IMR-90 (cell line): ENCODE measurements at regions not wholly inside any gene's neighbourhood (a gene's known extent, or its start where the extent isn't known, plus 50 kb on each side); places are given as distances from the start of the nearest gene placed in this dataset.

Experiments used
- ATAC-seq: fragments of 200-7000 bp; cut with Tn5 transposase; 2 replicates; pipeline ENCODE4 v1.9.1; 2020; ENCODE audit warnings: low read depth, mild to moderate bottlenecking, moderate library complexity
- BruUV-seq: library from RNA; stranded (reverse); fragments of 400-500 nt; replicated peaks from 2 replicates; lab custom pipeline; 2021; lab: Mats Ljungman, UMichigan
- CTCF ChIA-PET: fragments of 300-600 bp; formaldehyde crosslinking; extraction: SDS; loops from one replicate; lab custom pipeline; 2021; ENCODE audit warnings: antibody characterized with exemption; lab: Yijun Ruan, JAX
- POLR2A ChIA-PET: fragments of 300-600 bp; sonication (Branson Sonifier 250); formaldehyde crosslinking; loops from one replicate; lab custom pipeline; 2022; ENCODE audit warnings: antibody characterized with exemption; ENCODE audit not compliant: unreplicated experiment; lab: Charles Lee
- DNase-seq: peaks from one replicate; pipeline ENCODE4 v3.0.0; 2013
- H2AFZ ChIP-seq: replicated peaks from 2 replicates; pipeline ENCODE3; 2013; ENCODE audit warnings: low read length, mild to moderate bottlenecking; ENCODE audit not compliant: poor library complexity
- H2AK5ac ChIP-seq: 2 replicates; pipeline ENCODE4 v1.6.1; 2013; ENCODE audit warnings: low read depth, low read length, inconsistent platforms
- H2AK9ac ChIP-seq: replicated peaks from 2 replicates; pipeline ENCODE3; 2013; ENCODE audit warnings: mild to moderate bottlenecking, low read depth, low read length, moderate library complexity; ENCODE audit not compliant: poor library complexity
- H2BK120ac ChIP-seq: 2 replicates; pipeline ENCODE4 v1.6.1; 2013; ENCODE audit warnings: low read depth, low read length, inconsistent platforms
- H2BK15ac ChIP-seq: 3 replicates; pipeline ENCODE4 v1.6.1; 2013; ENCODE audit warnings: low read depth, low read length, inconsistent platforms
- H2BK20ac ChIP-seq: 2 replicates; pipeline ENCODE4 v1.6.1; 2013; ENCODE audit warnings: low read depth, mild to moderate bottlenecking, inconsistent platforms, low read length, moderate library complexity
- H2BK5ac ChIP-seq: 2 replicates; pipeline ENCODE4 v1.6.1; 2013; ENCODE audit warnings: mild to moderate bottlenecking, low read depth, low read length, inconsistent platforms; ENCODE audit not compliant: poor library complexity, severe bottlenecking
- H3K14ac ChIP-seq: replicated peaks from 2 replicates; pipeline ENCODE4 v1.6.1; 2013; ENCODE audit warnings: low read depth, low read length, inconsistent platforms
- H3K18ac ChIP-seq: 2 replicates; pipeline ENCODE4 v1.6.1; 2013; ENCODE audit warnings: low read depth, low read length, control low read depth
- H3K23ac ChIP-seq: 2 replicates; pipeline ENCODE4 v1.6.1; 2013; ENCODE audit warnings: low read depth, low read length, inconsistent platforms
- H3K27ac ChIP-seq: 2 replicates; pipeline ENCODE4 v1.5.1; 2013; ENCODE audit warnings: mild to moderate bottlenecking, control low read depth, low read length; ENCODE audit not compliant: insufficient read depth
- H3K27me3 ChIP-seq: 2 replicates; pipeline ENCODE4 v1.6.1; 2013; ENCODE audit warnings: low read length; ENCODE audit not compliant: control insufficient read depth, insufficient read depth
- H3K36me3 ChIP-seq: 2 replicates; pipeline ENCODE4 v1.6.1; 2013; ENCODE audit warnings: low read length, mixed read lengths; ENCODE audit not compliant: control insufficient read depth, insufficient read depth
- H3K4ac ChIP-seq: 2 replicates; pipeline ENCODE4 v1.6.1; 2013; ENCODE audit warnings: low read depth, low read length, inconsistent platforms
- H3K4me1 ChIP-seq: 2 replicates; pipeline ENCODE4 v1.6.1; 2013; ENCODE audit warnings: low read length, mixed read lengths; ENCODE audit not compliant: control insufficient read depth, insufficient read depth
- H3K4me2 ChIP-seq: 2 replicates; pipeline ENCODE4 v1.6.1; 2013; ENCODE audit warnings: low read depth, mild to moderate bottlenecking, control low read depth, low read length, moderate library complexity
- H3K4me3 ChIP-seq: 2 replicates; pipeline ENCODE4 v1.5.1; 2013; ENCODE audit warnings: low read depth, mild to moderate bottlenecking, control low read depth, low read length, moderate library complexity; ENCODE audit not compliant: insufficient read depth
- H3K56ac ChIP-seq: 2 replicates; pipeline ENCODE4 v1.6.1; 2013; ENCODE audit warnings: low read length, inconsistent platforms; ENCODE audit not compliant: insufficient read depth; ENCODE audit errors: extremely low read depth
- H3K79me1 ChIP-seq, 2 experiments: 2 replicates each; pipeline ENCODE4 v1.6.1; 2013; ENCODE audit warnings: low read length in 2 of 2, inconsistent platforms in 1 of 2, low read depth in 1 of 2
- H3K9ac ChIP-seq: 2 replicates; pipeline ENCODE4 v1.6.1; 2013; ENCODE audit warnings: low read depth, low read length, control low read depth
- H3K9me1 ChIP-seq: 2 replicates; pipeline ENCODE4 v1.6.1; 2013; ENCODE audit warnings: low read length, inconsistent platforms; ENCODE audit not compliant: insufficient read depth
- H3K9me3 ChIP-seq: 2 replicates; pipeline ENCODE4 v1.6.1; 2013; ENCODE audit warnings: low read length; ENCODE audit not compliant: control insufficient read depth, insufficient read depth
- H4K20me1 ChIP-seq: 2 replicates; pipeline ENCODE4 v1.6.1; 2013; ENCODE audit warnings: low read length, inconsistent platforms; ENCODE audit not compliant: insufficient read depth
- H4K5ac ChIP-seq: 2 replicates; pipeline ENCODE4 v1.6.1; 2013; ENCODE audit warnings: mild to moderate bottlenecking, low read depth, low read length, control low read depth
- H4K8ac ChIP-seq, 2 experiments: 2 replicates each; pipeline ENCODE4 v1.6.1; 2013; ENCODE audit warnings: low read depth in 2 of 2, low read length in 2 of 2, control low read depth in 1 of 2, inconsistent platforms in 1 of 2
- H4K91ac ChIP-seq: 2 replicates; pipeline ENCODE4 v1.6.1; 2013; ENCODE audit warnings: low read depth, low read length, inconsistent platforms; ENCODE audit not compliant: insufficient read depth
- BHLHE40 ChIP-seq: fragments of 150-350 bp; IDR thresholded peaks from 2 replicates; pipeline ENCODE4 v1.6.1; 2016; ENCODE audit warnings: mild to moderate bottlenecking, low read depth, low read length
- CEBPB ChIP-seq: IDR thresholded peaks from 2 replicates; pipeline ENCODE4 v1.6.1; 2012; ENCODE audit warnings: low read depth, low read length, improper control_type of control experiment
- CHD1 ChIP-seq: IDR thresholded peaks from 2 replicates; pipeline ENCODE4 v1.6.1; 2012; ENCODE audit warnings: low read depth, low read length, improper control_type of control experiment
- FOS ChIP-seq: fragments of 150-350 bp; IDR thresholded peaks from 2 replicates; pipeline ENCODE4 v1.6.1; 2016; ENCODE audit warnings: low read depth, low read length
- MAFK ChIP-seq: IDR thresholded peaks from 2 replicates; pipeline ENCODE4 v1.6.1; 2012; ENCODE audit warnings: low read depth, low read length, improper control_type of control experiment
- MAZ ChIP-seq: IDR thresholded peaks from 2 replicates; pipeline ENCODE4 v1.6.1; 2012; ENCODE audit warnings: low read depth, mild to moderate bottlenecking, low read length, improper control_type of control experiment, moderate library complexity, borderline replicate concordance
- MXI1 ChIP-seq: IDR thresholded peaks from 2 replicates; pipeline ENCODE4 v1.6.1; 2012; ENCODE audit warnings: low read depth, mild to moderate bottlenecking, low read length, moderate library complexity, borderline replicate concordance
- NFE2L2 ChIP-seq: fragments of 150-350 bp; IDR thresholded peaks from 2 replicates; pipeline ENCODE4 v1.6.1; 2016; ENCODE audit warnings: low read depth, mild to moderate bottlenecking, low read length
- POLR2A ChIP-seq: IDR thresholded peaks from 2 replicates; pipeline ENCODE4 v1.6.1; 2012; ENCODE audit warnings: mild to moderate bottlenecking, low read depth, low read length
- RAD21 ChIP-seq: IDR thresholded peaks from 2 replicates; pipeline ENCODE4 v1.6.1; 2012; ENCODE audit warnings: low read length, improper control_type of control experiment
- RCOR1 ChIP-seq: IDR thresholded peaks from 2 replicates; pipeline ENCODE4 v1.6.1; 2012; ENCODE audit warnings: mild to moderate bottlenecking, low read length, improper control_type of control experiment; ENCODE audit not compliant: insufficient replicate concordance
- RFX5 ChIP-seq: IDR thresholded peaks from 2 replicates; pipeline ENCODE4 v1.8.0; 2012; ENCODE audit warnings: low read depth, mild to moderate bottlenecking, low read length, moderate library complexity
- SMC3 ChIP-seq: fragments of 150-350 bp; IDR thresholded peaks from 2 replicates; pipeline ENCODE4 v1.6.1; 2016; ENCODE audit warnings: low read depth, mild to moderate bottlenecking, antibody characterized with exemption, low read length, moderate library complexity
- USF2 ChIP-seq: fragments of 150-350 bp; IDR thresholded peaks from 2 replicates; pipeline ENCODE4 v1.6.1; 2017; ENCODE audit warnings: mild to moderate bottlenecking, antibody characterized with exemption, low read length, low read depth
- dilution Hi-C: fragments of 300-500 bp; cut with HindIII; formaldehyde crosslinking; loops from one replicate; pipeline ENCODE4 v1.14.3; 2018; ENCODE audit warnings: low sequenced_read_pairs; ENCODE audit not compliant: unreplicated experiment
- in situ Hi-C: fragments of 300-500 bp; cut with MboI; formaldehyde crosslinking; loops from 3 replicates; pipeline ENCODE4 v1.14.3; 2019; ENCODE audit warnings: low sequenced_read_pairs, inconsistent platforms, mixed read lengths
- intact Hi-C: fragments of 100-400 bp; cut with micrococcal nuclease; formaldehyde crosslinking; loops from 2 replicates; pipeline ENCODE4 v1.10.0; 2022
- TF ChIP-seq, protein P1 (sequence below): conservative IDR thresholded peaks from 2 replicates; pipeline ENCODE4 v1.5.1; 2012; ENCODE audit warnings: mild to moderate bottlenecking, low read depth, low read length, improper control_type of control experiment
- TF ChIP-seq, protein P2 (sequence below): fragments of 150-350 bp; IDR thresholded peaks from 2 replicates; pipeline ENCODE4 v1.6.1; 2016; ENCODE audit warnings: low read depth, mild to moderate bottlenecking, low read length, moderate library complexity, borderline replicate concordance

DNA sequence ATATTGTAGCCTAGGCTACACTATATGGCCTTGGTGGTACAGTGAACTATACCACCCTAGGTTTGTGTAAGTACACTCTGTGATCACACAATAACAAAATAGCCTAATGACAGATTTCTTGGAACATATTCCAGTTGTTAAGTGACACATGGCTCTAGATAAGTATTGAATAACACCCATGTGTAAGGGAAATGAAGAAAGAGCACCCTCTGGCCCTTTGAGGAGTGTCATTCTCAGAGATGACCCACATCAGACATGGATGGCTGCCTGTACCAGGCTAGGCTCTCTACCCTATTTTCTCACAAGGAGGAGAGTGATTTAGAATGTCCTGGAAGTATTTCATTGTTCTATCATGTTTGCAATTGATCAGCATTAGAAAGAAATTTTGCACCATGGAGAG lies 61.7 kb downstream of the HAND2 start:
- no peak overlapping the region for H2BK15ac ChIP-seq
- no peaks in the 10 kb centered on the region for H3K36me3 ChIP-seq
- H3K79me1 ChIP-seq = no peaks in the 10 kb centered on the region
- no peak overlapping the region for H2AFZ ChIP-seq
- no peak overlapping the region for H2BK5ac ChIP-seq
- in situ Hi-C loops = no loop called here
- no peak overlapping the region for H3K9ac ChIP-seq
- H3K9me3 ChIP-seq = no peaks in the 10 kb centered on the region
- H2AK5ac ChIP-seq = no peak overlapping the region
- no peak overlapping the region for H2BK20ac ChIP-seq
- intact Hi-C loops = no loop called here
- DNase-seq = no peak
- H2AK9ac ChIP-seq = no peak overlapping the region
- no peak overlapping the region for H3K56ac ChIP-seq
- H2BK120ac ChIP-seq = no peak overlapping the region
- dilution Hi-C loops = no loop called here
- H3K14ac ChIP-seq = no peak overlapping the region
- TF ChIP-seq MAZ = no peak
- TF ChIP-seq, protein P1, sequence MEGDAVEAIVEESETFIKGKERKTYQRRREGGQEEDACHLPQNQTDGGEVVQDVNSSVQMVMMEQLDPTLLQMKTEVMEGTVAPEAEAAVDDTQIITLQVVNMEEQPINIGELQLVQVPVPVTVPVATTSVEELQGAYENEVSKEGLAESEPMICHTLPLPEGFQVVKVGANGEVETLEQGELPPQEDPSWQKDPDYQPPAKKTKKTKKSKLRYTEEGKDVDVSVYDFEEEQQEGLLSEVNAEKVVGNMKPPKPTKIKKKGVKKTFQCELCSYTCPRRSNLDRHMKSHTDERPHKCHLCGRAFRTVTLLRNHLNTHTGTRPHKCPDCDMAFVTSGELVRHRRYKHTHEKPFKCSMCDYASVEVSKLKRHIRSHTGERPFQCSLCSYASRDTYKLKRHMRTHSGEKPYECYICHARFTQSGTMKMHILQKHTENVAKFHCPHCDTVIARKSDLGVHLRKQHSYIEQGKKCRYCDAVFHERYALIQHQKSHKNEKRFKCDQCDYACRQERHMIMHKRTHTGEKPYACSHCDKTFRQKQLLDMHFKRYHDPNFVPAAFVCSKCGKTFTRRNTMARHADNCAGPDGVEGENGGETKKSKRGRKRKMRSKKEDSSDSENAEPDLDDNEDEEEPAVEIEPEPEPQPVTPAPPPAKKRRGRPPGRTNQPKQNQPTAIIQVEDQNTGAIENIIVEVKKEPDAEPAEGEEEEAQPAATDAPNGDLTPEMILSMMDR = no peak
- no peak for TF ChIP-seq CHD1
- TF ChIP-seq POLR2A = no peak
- TF ChIP-seq RFX5 = no peak
- no peak for TF ChIP-seq RCOR1
- TF ChIP-seq USF2 = no peak
- no peak for TF ChIP-seq FOS
- no peak for TF ChIP-seq MAFK
- TF ChIP-seq MXI1 = no peak
- TF ChIP-seq BHLHE40 = no peak
- TF ChIP-seq NFE2L2 = no peak
- no peak for TF ChIP-seq RAD21
- no peak for TF ChIP-seq CEBPB
- TF ChIP-seq SMC3 = no peak
- TF ChIP-seq, protein P2, sequence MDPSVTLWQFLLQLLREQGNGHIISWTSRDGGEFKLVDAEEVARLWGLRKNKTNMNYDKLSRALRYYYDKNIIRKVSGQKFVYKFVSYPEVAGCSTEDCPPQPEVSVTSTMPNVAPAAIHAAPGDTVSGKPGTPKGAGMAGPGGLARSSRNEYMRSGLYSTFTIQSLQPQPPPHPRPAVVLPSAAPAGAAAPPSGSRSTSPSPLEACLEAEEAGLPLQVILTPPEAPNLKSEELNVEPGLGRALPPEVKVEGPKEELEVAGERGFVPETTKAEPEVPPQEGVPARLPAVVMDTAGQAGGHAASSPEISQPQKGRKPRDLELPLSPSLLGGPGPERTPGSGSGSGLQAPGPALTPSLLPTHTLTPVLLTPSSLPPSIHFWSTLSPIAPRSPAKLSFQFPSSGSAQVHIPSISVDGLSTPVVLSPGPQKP = no peak
- no peaks in the 10 kb centered on the region for H3K9me1 ChIP-seq
- H3K27ac ChIP-seq = no peak overlapping the region
- H3K23ac ChIP-seq = no peak overlapping the region
- H3K27me3 ChIP-seq = no peaks in the 10 kb centered on the region
- no peak overlapping the region for H3K4ac ChIP-seq
- no peak overlapping the region for H3K4me3 ChIP-seq
- H3K18ac ChIP-seq = no peak overlapping the region
- no TSS peak for BruUV-seq
- H4K20me1 ChIP-seq = no peaks in the 10 kb centered on the region
- H4K91ac ChIP-seq = no peak overlapping the region
- CTCF ChIA-PET = no interaction called here
- ATAC-seq = no peak
- H3K4me2 ChIP-seq = no peak overlapping the region
- no peak overlapping the region for H4K8ac ChIP-seq
- no peak overlapping the region for H4K5ac ChIP-seq
- POLR2A ChIA-PET = no interaction called here
- no peaks in the 10 kb centered on the region for H3K4me1 ChIP-seq
